Neuronal stem cell (in vitro differentiated cells): ENCODE measurements at regions not wholly inside any gene's neighbourhood (a gene's known extent, or its start where the extent isn't known, plus 50 kb on each side); places are given as distances from the start of the nearest gene placed in this dataset.
A peak's percentile ranks its signal among the peaks of the same experiment; 100 is the strongest.

ENCODE experiments used
- DNase-seq: peaks from one replicate; pipeline ENCODE4 v3.0.0-alpha.2; 2013; ENCODE audit warnings: low spot score
- H2AFZ ChIP-seq: one replicate; pipeline ENCODE4 v1.6.1; 2013; ENCODE audit warnings: mild to moderate bottlenecking, low read length, inconsistent platforms
- H2AK5ac ChIP-seq: 2 replicates; pipeline ENCODE4 v1.6.1; 2013; ENCODE audit warnings: low read depth, mild to moderate bottlenecking, inconsistent platforms, low read length, moderate library complexity, mixed read lengths
- H2BK120ac ChIP-seq: 2 replicates; pipeline ENCODE4 v1.6.1; 2013; ENCODE audit warnings: low read depth, mild to moderate bottlenecking, inconsistent platforms, low read length, moderate library complexity, mixed read lengths
- H2BK12ac ChIP-seq: one replicate; pipeline ENCODE4 v1.6.1; 2013; ENCODE audit warnings: low read length, inconsistent platforms
- H2BK15ac ChIP-seq: 2 replicates; pipeline ENCODE4 v1.6.1; 2013; ENCODE audit warnings: mild to moderate bottlenecking, low read length, inconsistent platforms, mixed read lengths
- H2BK5ac ChIP-seq: one replicate; pipeline ENCODE4 v1.6.1; 2013; ENCODE audit warnings: inconsistent platforms, mild to moderate bottlenecking, low read length, moderate library complexity
- H3K14ac ChIP-seq: one replicate; pipeline ENCODE4 v1.6.1; 2013; ENCODE audit warnings: low read length, inconsistent platforms
- H3K18ac ChIP-seq: 2 replicates; pipeline ENCODE4 v1.6.1; 2013; ENCODE audit warnings: low read length, inconsistent platforms
- H3K23ac ChIP-seq: 2 replicates; pipeline ENCODE4 v1.6.1; 2013; ENCODE audit warnings: low read depth, mild to moderate bottlenecking, mixed read lengths, low read length, inconsistent platforms; ENCODE audit not compliant: poor library complexity
- H3K27ac ChIP-seq: replicated peaks from 3 replicates; pipeline ENCODE4 v1.5.1; 2013; ENCODE audit warnings: low read length, inconsistent platforms
- H3K27me3 ChIP-seq, 3 experiments: 2 replicates each; pipeline ENCODE4 v1.6.1; 2013; ENCODE audit warnings: low read length in 3 of 3, mild to moderate bottlenecking in 2 of 3, inconsistent platforms in 1 of 3, low read depth in 1 of 3, mixed read lengths in 1 of 3, moderate library complexity in 1 of 3; ENCODE audit not compliant: control insufficient read depth in 3 of 3, insufficient read depth in 3 of 3
- H3K36me3 ChIP-seq, 2 donors: replicated peaks in 1 of 2; 2 replicates each; pipeline ENCODE4 v1.6.1; 2013; ENCODE audit warnings: low read length in 2 of 2; ENCODE audit not compliant: control insufficient read depth in 2 of 2, insufficient read depth in 2 of 2
- H3K4ac ChIP-seq: 2 replicates; pipeline ENCODE4 v1.6.1; 2013; ENCODE audit warnings: inconsistent platforms, mild to moderate bottlenecking, low read length, moderate library complexity
- H3K4me1 ChIP-seq, 2 donors: 1 replicate in 1 of 2; 2 replicates in 1 of 2; pipeline ENCODE4 v1.6.1; 2013; ENCODE audit warnings: low read length in 2 of 2, low read depth in 1 of 2; ENCODE audit not compliant: control insufficient read depth in 2 of 2, insufficient read depth in 1 of 2
- H3K4me2 ChIP-seq: one replicate; pipeline ENCODE4 v1.6.1; 2013; ENCODE audit warnings: mild to moderate bottlenecking, low read length, inconsistent platforms; ENCODE audit not compliant: insufficient read depth, poor library complexity, severe bottlenecking
- H3K4me3 ChIP-seq, 2 donors: 2 replicates each; pipeline ENCODE4 v1.5.1; 2013; ENCODE audit warnings: low read length in 2 of 2, mild to moderate bottlenecking in 2 of 2, inconsistent platforms in 1 of 2, moderate library complexity in 1 of 2
- H3K79me1 ChIP-seq: one replicate; pipeline ENCODE4 v1.6.1; 2013; ENCODE audit warnings: low read depth, mild to moderate bottlenecking, inconsistent platforms, low read length, moderate library complexity
- H3K9ac ChIP-seq: one replicate; pipeline ENCODE4 v1.6.1; 2013; ENCODE audit warnings: mild to moderate bottlenecking, low read depth, low read length, inconsistent platforms; ENCODE audit not compliant: poor library complexity
- H3K9me3 ChIP-seq, 2 donors: replicated peaks in 1 of 2; 2 replicates each; pipeline versions ENCODE3 to v1.6.1; 2013; ENCODE audit warnings: low read length in 2 of 2, mild to moderate bottlenecking in 2 of 2, inconsistent platforms in 1 of 2, low read depth in 1 of 2, mixed read lengths in 1 of 2, moderate library complexity in 1 of 2; ENCODE audit not compliant: control insufficient read depth in 2 of 2, insufficient read depth in 1 of 2
- H4K8ac ChIP-seq: one replicate; pipeline ENCODE4 v1.6.1; 2013; ENCODE audit warnings: low read depth, mild to moderate bottlenecking, inconsistent platforms, low read length, moderate library complexity
- H4K91ac ChIP-seq: one replicate; pipeline ENCODE4 v1.6.1; 2013; ENCODE audit warnings: low read length, low read depth, mild to moderate bottlenecking, inconsistent platforms; ENCODE audit not compliant: poor library complexity
- WGBS, 2 donors: extraction: QIAGEN DNeasy Blood & Tissue Kit; methylation state at CpG; one replicate each; pipeline ENCODE4 v1.1.7; 2013; ENCODE audit warnings: missing lambda C conversion rate in 2 of 2, mixed read lengths in 1 of 2; ENCODE audit not compliant: insufficient read length in 2 of 2, insufficient replicate concordance in 1 of 2; ENCODE audit errors: extremely low coverage in 2 of 2; 5-methylcytosine and 5-hydroxymethylcytosine counted together

GRCh38 chr1:78420181-78420580 lies 70.6 kb upstream of the PTGFR start:
- no CpG with 5 or more reads among the region's 3 CpGs for WGBS, 2 donors

GRCh38 chr1:78420688-78421087 lies 70.1 kb upstream of the PTGFR start:
- H3K9me3 ChIP-seq = no peaks in the 10 kb centered on the region
- no peak overlapping the region for H2BK12ac ChIP-seq
- no peak overlapping the region for H3K27ac ChIP-seq
- no peaks in the 10 kb centered on the region for H3K79me1 ChIP-seq
- no peak overlapping the region for H4K91ac ChIP-seq
- H3K4me2 ChIP-seq = no peak overlapping the region
- no peak overlapping the region for H2AFZ ChIP-seq
- no peak overlapping the region for H3K23ac ChIP-seq
- no peak overlapping the region for H3K9ac ChIP-seq
- H3K4me3 ChIP-seq = no peak overlapping the region
- no peaks in the 10 kb centered on the region for H3K27me3 ChIP-seq
- DNase-seq = no peak
- no peak overlapping the region for H3K4ac ChIP-seq
- H2AK5ac ChIP-seq = no peak overlapping the region
- H4K8ac ChIP-seq = no peak overlapping the region
- H2BK15ac ChIP-seq = no peak overlapping the region
- H3K18ac ChIP-seq = no peak overlapping the region
- no peak overlapping the region for H2BK5ac ChIP-seq
- H3K36me3 ChIP-seq = no peaks in the 10 kb centered on the region
- no peak overlapping the region for H3K14ac ChIP-seq
- H2BK120ac ChIP-seq = no peak overlapping the region
- H3K4me1 ChIP-seq = no peaks in the 10 kb centered on the region

More at GRCh38 chr1:78420181-78420580, 70.6 kb upstream of the PTGFR start:
- Histone ChIP-seq H2BK120ac (no peak overlapping the region), H4K91ac (no peak overlapping the region), H3K14ac (no peak overlapping the region), H3K4me3 (no peak overlapping the region), H2BK12ac (no peak overlapping the region), H3K9me3 (no peaks in the 10 kb centered on the region), H3K9ac (no peak overlapping the region), H2BK15ac (no peak overlapping the region), H3K4ac (no peak overlapping the region), H3K4me2 (no peak overlapping the region), H4K8ac (no peak overlapping the region), H3K4me1 (no peaks in the 10 kb centered on the region), H3K23ac (no peak overlapping the region), H3K36me3 (no peaks in the 10 kb centered on the region), H2AK5ac (no peak overlapping the region), H2AFZ (no peak overlapping the region), H2BK5ac (no peak overlapping the region), H3K27ac (no peak overlapping the region), H3K27me3 (no peaks in the 10 kb centered on the region), H3K79me1 (no peaks in the 10 kb centered on the region), H3K18ac (no peak overlapping the region)
- DNase-seq = no peak

GRCh38 chr1:78424720-78425119 lies 66.1 kb upstream of the PTGFR start:
- peaks cover 0 to 3% of the 10 kb centered on the region in 2 donors for H3K4me1 ChIP-seq
- no peak overlapping the region for H2BK15ac ChIP-seq
- H2AFZ ChIP-seq = no peak overlapping the region
- H3K27ac ChIP-seq = no peak overlapping the region
- H3K9me3 ChIP-seq = no peaks in the 10 kb centered on the region
- no peak overlapping the region for H3K4ac ChIP-seq
- H3K27me3 ChIP-seq = no peaks in the 10 kb centered on the region
- no peak overlapping the region for H2BK5ac ChIP-seq
- no peak overlapping the region for H3K23ac ChIP-seq
- H2BK12ac ChIP-seq = no peak overlapping the region
- no peak overlapping the region for H3K14ac ChIP-seq
- no peaks in the 10 kb centered on the region for H3K36me3 ChIP-seq
- H3K79me1 ChIP-seq = no peaks in the 10 kb centered on the region
- no peak for DNase-seq
- H4K8ac ChIP-seq = no peak overlapping the region
- no peak overlapping the region for H3K4me3 ChIP-seq
- H3K9ac ChIP-seq = no peak overlapping the region
- H3K18ac ChIP-seq = no peak overlapping the region
- WGBS, 2 donors = no CpG with 5 or more reads among the region's 5 CpGs
- no peak overlapping the region for H2BK120ac ChIP-seq
- H2AK5ac ChIP-seq = no peak overlapping the region
- H3K4me2 ChIP-seq = no peak overlapping the region
- H4K91ac ChIP-seq = no peak overlapping the region

- H4K8ac ChIP-seq = no peak overlapping the region
- peak overlapping the region; percentile 15 for H3K27ac ChIP-seq
- no peak overlapping the region for H3K23ac ChIP-seq
- no peak overlapping the region for H2AK5ac ChIP-seq
- no peaks in the 10 kb centered on the region for H3K27me3 ChIP-seq
- H2BK12ac ChIP-seq = no peak overlapping the region
- no peak overlapping the region for H3K18ac ChIP-seq
- H3K4me2 ChIP-seq = no peak overlapping the region
- H2AFZ ChIP-seq = no peak overlapping the region
- H3K4me1 ChIP-seq = peaks cover 0 to 3% of the 10 kb centered on the region in 2 donors
- H3K36me3 ChIP-seq = no peaks in the 10 kb centered on the region
- no CpG with 5 or more reads among the region's 4 CpGs for WGBS, 2 donors
- H3K9me3 ChIP-seq = no peaks in the 10 kb centered on the region
- H3K4me3 ChIP-seq = no peak overlapping the region
- H2BK120ac ChIP-seq = no peak overlapping the region
- H3K79me1 ChIP-seq = no peaks in the 10 kb centered on the region
- no peak overlapping the region for H4K91ac ChIP-seq
- H2BK5ac ChIP-seq = no peak overlapping the region
- H3K4ac ChIP-seq = no peak overlapping the region
- no peak overlapping the region for H3K14ac ChIP-seq
- H3K9ac ChIP-seq = no peak overlapping the region
- no peak overlapping the region for H2BK15ac ChIP-seq
- peak; percentile 4 for DNase-seq
Measured at GRCh38 chr1:78426408-78426807, 64.4 kb upstream of the PTGFR start.
